A549 (cell line): ENCODE measurements at regions not wholly inside any gene's neighbourhood (a gene's known extent, or its start where the extent isn't known, plus 50 kb on each side); places are given as distances from the start of the nearest gene placed in this dataset.

ENCODE experiments used
- CTCF ChIP-seq: fragments of >200 bp; sonication (Bioruptor Twin); formaldehyde crosslinking; IDR thresholded peaks from 3 replicates; pipeline ENCODE4 v1.5.1; 2016
- MAZ ChIP-seq: fragments of 150-350 bp; IDR thresholded peaks from 2 replicates; pipeline ENCODE4 v1.6.1; 2014; ENCODE audit warnings: antibody characterized with exemption, low read depth, low read length, borderline replicate concordance
- POLR2A ChIP-seq: IDR thresholded peaks from 2 replicates; pipeline ENCODE4 v1.6.1; 2012; ENCODE audit warnings: mild to moderate bottlenecking, low read length
- RNF2 ChIP-seq: fragments of 200-600 bp; sonication (generic); IDR thresholded peaks from 2 replicates; pipeline ENCODE4 v1.6.1; 2016; ENCODE audit warnings: low read depth, mild to moderate bottlenecking, antibody characterized with exemption, moderate library complexity, borderline replicate concordance
- ZFP36 ChIP-seq: fragments of 450-650 bp; IDR thresholded peaks from 2 replicates; pipeline ENCODE4 v1.6.1; 2014; ENCODE audit warnings: borderline replicate concordance; ENCODE audit not compliant: partially characterized antibody
- ZNF302 ChIP-seq: fragments of 250-450 bp; sonication (Bioruptor Pico); IDR thresholded peaks from 2 replicates; pipeline ENCODE4 v1.9.0; 2021; ENCODE audit warnings: inconsistent platforms, mild to moderate bottlenecking, moderate library complexity

DNA sequence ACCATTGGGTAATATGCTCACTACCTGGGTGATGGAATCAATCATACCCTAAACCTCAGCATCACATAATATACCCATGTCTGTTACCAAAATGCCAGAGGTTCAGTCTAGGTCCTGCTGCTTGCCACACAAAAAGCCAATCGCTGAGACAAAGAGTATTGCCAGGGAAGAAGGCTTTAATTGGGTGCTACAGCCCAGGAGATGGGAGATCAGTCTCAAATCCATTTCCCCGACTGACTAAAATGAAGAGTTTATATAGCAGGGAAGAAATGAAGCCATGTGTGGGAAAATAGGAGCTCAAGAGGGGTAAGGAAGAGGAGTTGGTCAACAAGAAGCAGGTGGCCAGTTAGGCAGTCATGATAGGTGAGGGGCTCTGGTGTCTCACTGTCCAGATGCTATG lies 149.6 kb downstream of the QRSL1 start:
- TF ChIP-seq CTCF (no peak), POLR2A (no peak), MAZ (no peak), RNF2 (no peak), ZNF302 (CRISPR knock-in tag) (no peak), ZFP36 (no peak)
